HG03103 (cell line): ENCODE measurements at regions not wholly inside any gene's neighbourhood (a gene's known extent, or its start where the extent isn't known, plus 50 kb on each side); places are given as distances from the start of the nearest gene placed in this dataset.
"Not testable (repeated sequence)": the region's sequence is repeated elsewhere in the genome, so short reads cannot be mapped to it uniquely, and the experiment has no call there.

Experiments
- ATAC-seq: cut with Tn5 transposase; IDR thresholded peaks from one replicate; pipeline ENCODE4 v1.9.1; 2021; ENCODE audit warnings: low read depth; ENCODE audit not compliant: unreplicated experiment

- ATAC-seq = no peak
These were observed 286.2 kb upstream of the HSFY2 start for GRCh38 chrY:19059733-19060132.

GRCh38 chrY:19058831-19059370, 285.4 kb upstream of the HSFY2 start:
- ATAC-seq = no peak

- no peak for ATAC-seq
These were observed 282.6 kb upstream of the HSFY2 start for GRCh38 chrY:19056138-19056469.

GRCh38 chrY:19055232-19056137, 281.9 kb upstream of the HSFY2 start:
- no peak for ATAC-seq

GRCh38 chrY:19053806-19054205, 280.3 kb upstream of the HSFY2 start:
- no peak for ATAC-seq

- ATAC-seq = no peak
These were observed 277.5 kb upstream of the HSFY2 start for GRCh38 chrY:19051021-19051420.

GRCh38 chrY:19042984-19043442, 269.5 kb upstream of the HSFY2 start:
- ATAC-seq = no peak

- ATAC-seq = no peak
These were observed 268.9 kb upstream of the HSFY2 start for GRCh38 chrY:19042306-19042958.

- no peak for ATAC-seq
These were observed 253.1 kb upstream of the HSFY2 start for GRCh38 chrY:19026631-19027030.

- no peak for ATAC-seq
These were observed 250.4 kb upstream of the HSFY2 start for GRCh38 chrY:19023934-19024333.

GRCh38 chrY:19020193-19020592, 246.7 kb upstream of the HSFY2 start:
- ATAC-seq = no peak

- no peak for ATAC-seq
These were observed 243.5 kb upstream of the HSFY2 start for GRCh38 chrY:19016990-19017389.

GRCh38 chrY:19015854-19016253, 242.3 kb upstream of the HSFY2 start:
- ATAC-seq = no peak

GRCh38 chrY:19015213-19015612, 241.7 kb upstream of the HSFY2 start:
- no peak for ATAC-seq

- no peak for ATAC-seq
These were observed 239.4 kb upstream of the HSFY2 start for GRCh38 chrY:19012985-19013384.

GRCh38 chrY:19011605-19012090, 238.1 kb upstream of the HSFY2 start:
- no peak for ATAC-seq

- no peak for ATAC-seq
These were observed 232.7 kb upstream of the HSFY2 start for GRCh38 chrY:19006234-19006633.

- ATAC-seq = no peak
These were observed 232.0 kb upstream of the HSFY2 start for GRCh38 chrY:19005579-19005978.

- no peak for ATAC-seq
These were observed 224.2 kb upstream of the HSFY2 start for GRCh38 chrY:18997635-18998240.

GRCh38 chrY:18993480-18993879, 219.9 kb upstream of the HSFY2 start:
- no peak for ATAC-seq

- not testable (repeated sequence) for ATAC-seq
These were observed 219.1 kb upstream of the HSFY2 start for GRCh38 chrY:18992684-18993083.
